ENCODE measurements at regions not wholly inside any gene's neighbourhood (a gene's known extent, or its start where the extent isn't known, plus 50 kb on each side); places are given as distances from the start of the nearest gene placed in this dataset.

- TF ChIP-seq CTCF (IDR thresholded peaks at IDR 0.05 in 8 of 11, conservative IDR thresholded peaks at IDR 0.05 in 3 of 11) (no peak), POLR2AphosphoS5 (IDR thresholded peaks at IDR 0.05) (no peak)
Measured at GRCh38 chr5:143470120-143470519, 66.6 kb upstream of the NR3C1 start.

Measured in spleen (tissue), 7 donors.